Effector memory CD8-positive, alpha-beta T cell (primary cell): ENCODE measurements at regions not wholly inside any gene's neighbourhood (a gene's known extent, or its start where the extent isn't known, plus 50 kb on each side); places are given as distances from the start of the nearest gene placed in this dataset.

ENCODE experiments used
- ATAC-seq: fragments of 150-1000 bp; cut with Tn5 transposase; replicated peaks from 2 replicates; pipeline ENCODE4 v1.10.0; 2021; ENCODE audit warnings: mild to moderate bottlenecking, moderate library complexity
- DNase-seq, 3 experiments: peaks; one replicate each; pipeline ENCODE4 v3.0.0; 2021
- H3K27ac Mint-ChIP-seq, 2 donors: one replicate each; pipeline ENCODE4 v1.8.0; 2022; ENCODE audit warnings: mild to moderate bottlenecking in 2 of 2, mixed read lengths in 2 of 2, moderate library complexity in 2 of 2
- H3K27me3 Mint-ChIP-seq, 2 donors: one replicate each; pipeline ENCODE4 v1.8.0; 2022; ENCODE audit warnings: mixed read lengths in 2 of 2
- H3K36me3 Mint-ChIP-seq: one replicate; pipeline ENCODE4 v1.8.0; 2022; ENCODE audit warnings: mild to moderate bottlenecking, moderate library complexity, mixed read lengths; ENCODE audit not compliant: insufficient read depth
- H3K4me1 Mint-ChIP-seq, 2 donors: one replicate each; pipeline ENCODE4 v1.8.0; 2022; ENCODE audit warnings: low read depth in 2 of 2, mixed read lengths in 2 of 2
- H3K4me3 Mint-ChIP-seq, 2 donors: one replicate each; pipeline ENCODE4 v1.8.0; 2022; ENCODE audit warnings: mild to moderate bottlenecking in 2 of 2, mixed read lengths in 2 of 2, moderate library complexity in 2 of 2
- H3K9me3 Mint-ChIP-seq, 2 donors: one replicate each; pipeline ENCODE4 v1.8.0; 2022; ENCODE audit warnings: mixed read lengths in 2 of 2

- H3K4me1 Mint-ChIP-seq, result no peaks in the 10 kb centered on the region
- ATAC-seq (no peak), DNase-seq (no peak)
- H3K4me3 Mint-ChIP-seq, result no peak overlapping the region
- no peaks in the 10 kb centered on the region for H3K27me3 Mint-ChIP-seq
- no peak overlapping the region for H3K27ac Mint-ChIP-seq
- no peaks in the 10 kb centered on the region for H3K36me3 Mint-ChIP-seq
- peaks cover 9 to 19% of the 10 kb centered on the region in 2 donors for H3K9me3 Mint-ChIP-seq
These were observed 364.3 kb upstream of the ADAMTSL1 start for GRCh38 chr9:18109675-18110074.

DNA sequence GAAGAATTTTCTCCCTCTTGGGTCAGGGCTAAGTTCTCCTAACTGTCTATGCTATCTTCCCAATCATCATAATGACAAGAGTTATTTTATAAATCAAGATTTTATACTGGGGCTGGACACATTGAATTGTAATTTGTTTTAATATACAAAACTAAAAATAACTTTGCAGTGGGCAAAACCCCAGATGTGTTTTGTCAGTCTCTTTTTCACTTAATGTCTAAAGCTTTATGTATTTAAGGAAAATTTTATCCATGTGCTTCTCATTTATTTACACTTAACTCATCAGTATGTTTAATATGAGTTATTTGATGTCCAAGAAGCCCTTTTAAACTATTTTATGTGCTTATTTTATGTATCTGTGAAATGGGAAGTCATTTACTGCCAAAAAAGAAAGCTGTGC is 362.8 kb upstream of the ADAMTSL1 start:
- no peak overlapping the region for H3K27ac Mint-ChIP-seq
- peaks cover 9 to 24% of the 10 kb centered on the region in 2 donors for H3K9me3 Mint-ChIP-seq
- no peaks in the 10 kb centered on the region for H3K27me3 Mint-ChIP-seq
- H3K4me1 Mint-ChIP-seq, result no peaks in the 10 kb centered on the region
- DNase-seq, result no peak
- H3K36me3 Mint-ChIP-seq, result no peaks in the 10 kb centered on the region
- ATAC-seq, result no peak
- H3K4me3 Mint-ChIP-seq, result no peak overlapping the region

GRCh38 chr9:18114559-18115475 is 359.1 kb upstream of the ADAMTSL1 start:
- Mint-ChIP-seq H3K4me1 (no peaks in the 10 kb centered on the region), H3K4me3 (no peak overlapping the region), H3K27ac (no peak overlapping the region), H3K27me3 (no peaks in the 10 kb centered on the region), H3K36me3 (no peaks in the 10 kb centered on the region), H3K9me3 (peaks cover 10 to 33% of the 10 kb centered on the region in 2 donors)
- no peak for DNase-seq
- ATAC-seq, result no peak

DNA sequence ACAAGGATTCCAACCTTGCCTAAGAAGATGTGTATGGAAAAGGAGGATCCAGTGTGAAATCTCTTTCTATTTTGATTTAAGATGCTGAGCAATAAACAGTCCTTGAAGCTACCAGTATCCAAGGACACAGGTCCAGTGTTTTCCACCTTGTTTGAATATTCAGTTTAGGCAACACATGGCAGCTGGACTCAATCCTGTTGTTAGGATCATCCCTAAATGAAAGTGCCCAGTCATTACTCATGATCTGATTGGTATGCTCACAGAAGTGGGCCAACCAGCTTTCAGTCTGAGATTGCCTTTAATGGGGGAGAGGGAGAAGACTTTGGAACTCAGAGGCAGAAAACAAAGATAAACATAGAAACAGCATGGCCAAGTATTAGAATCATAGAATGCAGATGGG is 355.7 kb upstream of the ADAMTSL1 start:
- Mint-ChIP-seq H3K4me1 (no peaks in the 10 kb centered on the region), H3K27ac (no peak overlapping the region), H3K36me3 (no peaks in the 10 kb centered on the region), H3K4me3 (no peak overlapping the region), H3K27me3 (no peaks in the 10 kb centered on the region), H3K9me3 (peaks cover 6 to 25% of the 10 kb centered on the region in 2 donors)
- no peak for ATAC-seq
- DNase-seq, result no peak

DNA sequence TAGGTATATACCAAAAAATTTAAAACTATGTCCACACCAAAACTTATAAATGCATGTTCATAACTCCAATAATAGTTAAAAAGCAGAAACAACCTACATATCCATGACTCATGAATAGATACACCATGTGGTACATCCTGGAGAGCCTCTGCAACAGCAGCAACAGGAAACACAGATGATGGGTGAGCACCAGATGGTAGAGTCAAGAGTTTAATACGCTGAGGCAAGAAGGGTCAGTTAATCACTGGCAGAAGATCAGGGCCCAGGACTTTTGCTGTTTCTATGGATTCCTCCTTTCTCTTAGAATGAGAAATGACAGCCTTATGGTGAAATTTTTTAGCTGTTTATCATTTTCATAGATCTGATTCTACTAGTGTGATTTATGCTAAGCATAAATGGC is 351.8 kb upstream of the ADAMTSL1 start:
- Mint-ChIP-seq H3K36me3 (peaks cover 4% of the 10 kb centered on the region), H3K27me3 (no peaks in the 10 kb centered on the region), H3K4me1 (no peaks in the 10 kb centered on the region), H3K4me3 (no peak overlapping the region), H3K9me3 (peaks cover 3 to 4% of the 10 kb centered on the region in 2 donors), H3K27ac (no peak overlapping the region)
- ATAC-seq (no peak), DNase-seq (no peak)

GRCh38 chr9:18124760-18125159 is 349.2 kb upstream of the ADAMTSL1 start:
- Mint-ChIP-seq H3K9me3 (peaks cover 0 to 3% of the 10 kb centered on the region in 2 donors), H3K4me3 (no peak overlapping the region), H3K36me3 (peaks cover 4% of the 10 kb centered on the region), H3K27me3 (no peaks in the 10 kb centered on the region), H3K27ac (no peak overlapping the region), H3K4me1 (no peaks in the 10 kb centered on the region)
- ATAC-seq (no peak), DNase-seq (no peak)

GRCh38 chr9:18126831-18127498 is 347.0 kb upstream of the ADAMTSL1 start:
- Mint-ChIP-seq H3K9me3 (peaks cover 2% of the 10 kb centered on the region in 2 donors), H3K4me1 (no peaks in the 10 kb centered on the region), H3K27me3 (no peaks in the 10 kb centered on the region), H3K27ac (no peak overlapping the region), H3K36me3 (peaks cover 4% of the 10 kb centered on the region), H3K4me3 (no peak overlapping the region)
- ATAC-seq, result no peak
- no peak for DNase-seq

GRCh38 chr9:18127499-18127875 is 346.5 kb upstream of the ADAMTSL1 start:
- Mint-ChIP-seq H3K4me3 (no peak overlapping the region), H3K27me3 (no peaks in the 10 kb centered on the region), H3K4me1 (no peaks in the 10 kb centered on the region), H3K9me3 (peaks cover 7% of the 10 kb centered on the region in 2 donors), H3K36me3 (peaks cover 4% of the 10 kb centered on the region), H3K27ac (no peak overlapping the region)
- no peak for ATAC-seq
- no peak for DNase-seq

GRCh38 chr9:18129809-18130334 is 344.1 kb upstream of the ADAMTSL1 start:
- ATAC-seq (no peak), DNase-seq (no peak)
- no peaks in the 10 kb centered on the region for H3K27me3 Mint-ChIP-seq
- no peaks in the 10 kb centered on the region for H3K36me3 Mint-ChIP-seq
- no peak overlapping the region for H3K27ac Mint-ChIP-seq
- H3K4me3 Mint-ChIP-seq, result no peak overlapping the region
- no peaks in the 10 kb centered on the region for H3K4me1 Mint-ChIP-seq
- peaks cover 8 to 13% of the 10 kb centered on the region in 2 donors for H3K9me3 Mint-ChIP-seq

DNA sequence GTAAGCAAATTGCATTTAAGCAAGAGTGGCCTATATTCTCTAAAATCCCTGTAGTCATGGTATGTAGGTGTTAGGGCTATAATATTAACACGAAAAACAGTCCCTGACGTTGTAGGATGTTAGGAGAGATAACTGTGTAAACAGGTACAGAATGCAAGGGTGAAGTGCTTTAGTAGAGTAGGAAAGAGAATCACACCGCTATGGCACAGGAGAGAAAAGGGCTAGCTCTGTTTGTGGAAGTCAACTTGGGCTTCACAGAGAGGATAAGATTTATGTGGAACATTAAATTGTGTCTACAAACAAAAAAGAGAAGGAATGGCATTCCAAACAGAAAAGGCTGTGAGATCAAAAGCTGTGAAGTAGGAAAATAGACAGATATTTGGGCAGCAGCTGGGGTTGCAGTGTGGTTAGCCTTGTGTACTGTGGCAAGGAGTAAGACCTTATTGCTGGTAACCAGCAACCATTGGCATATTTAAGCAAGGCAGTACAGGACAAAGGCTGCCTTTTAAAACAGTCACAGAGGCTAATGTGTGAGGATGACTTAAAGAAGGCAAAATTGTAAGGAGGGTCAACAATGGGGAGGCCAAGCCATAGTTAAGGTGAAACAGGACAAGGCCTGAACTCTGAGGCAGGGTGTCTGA is 337.5 kb upstream of the ADAMTSL1 start:
- Mint-ChIP-seq H3K4me1 (no peaks in the 10 kb centered on the region), H3K27ac (no peak overlapping the region), H3K4me3 (no peak overlapping the region), H3K36me3 (no peaks in the 10 kb centered on the region), H3K27me3 (no peaks in the 10 kb centered on the region), H3K9me3 (peaks cover 13 to 18% of the 10 kb centered on the region in 2 donors)
- no peak for ATAC-seq
- DNase-seq, result no peak

- no peaks in the 10 kb centered on the region for H3K36me3 Mint-ChIP-seq
- H3K4me3 Mint-ChIP-seq, result no peak overlapping the region
- no peaks in the 10 kb centered on the region for H3K4me1 Mint-ChIP-seq
These were observed 336.1 kb upstream of the ADAMTSL1 start for GRCh38 chr9:18137815-18138214.

GRCh38 chr9:18138656-18139055 is 335.3 kb upstream of the ADAMTSL1 start:
- DNase-seq (no peak), ATAC-seq (no peak)
- Mint-ChIP-seq H3K27ac (no peak overlapping the region), H3K9me3 (peaks cover 9 to 12% of the 10 kb centered on the region in 2 donors), H3K4me3 (no peak overlapping the region), H3K27me3 (no peaks in the 10 kb centered on the region), H3K36me3 (no peaks in the 10 kb centered on the region), H3K4me1 (no peaks in the 10 kb centered on the region)

More at GRCh38 chr9:18137815-18138214, 336.1 kb upstream of the ADAMTSL1 start:
- DNase-seq (no peak), ATAC-seq (no peak)
- peaks cover 11 to 12% of the 10 kb centered on the region in 2 donors for H3K9me3 Mint-ChIP-seq
- no peaks in the 10 kb centered on the region for H3K27me3 Mint-ChIP-seq
- no peak overlapping the region for H3K27ac Mint-ChIP-seq

- H3K9me3 Mint-ChIP-seq, result peaks cover 9% of the 10 kb centered on the region in 2 donors
- H3K4me3 Mint-ChIP-seq, result no peak overlapping the region
- H3K27ac Mint-ChIP-seq, result no peak overlapping the region
- DNase-seq, result no peak
- no peaks in the 10 kb centered on the region for H3K4me1 Mint-ChIP-seq
- ATAC-seq, result no peak
- H3K36me3 Mint-ChIP-seq, result no peaks in the 10 kb centered on the region
- no peaks in the 10 kb centered on the region for H3K27me3 Mint-ChIP-seq
These were observed 332.3 kb upstream of the ADAMTSL1 start for GRCh38 chr9:18141681-18142080.
